CD14-positive monocyte (primary cell): ENCODE measurements at regions not wholly inside any gene's neighbourhood (a gene's known extent, or its start where the extent isn't known, plus 50 kb on each side); places are given as distances from the start of the nearest gene placed in this dataset.

Source experiments
- DNase-seq, 3 donors: peaks; one replicate each; pipeline ENCODE4 v3.0.0-alpha.2; 2011 to 2022
- H2AFZ ChIP-seq: 2 replicates; pipeline ENCODE4 v1.6.0; 2012; ENCODE audit warnings: mild to moderate bottlenecking, low read depth, low read length, inconsistent platforms; ENCODE audit not compliant: insufficient read depth, poor library complexity, severe bottlenecking
- H3K27ac ChIP-seq, 2 donors: 1 replicate in 1 of 2; 2 replicates in 1 of 2; pipeline ENCODE4 v1.5.1; 2012 to 2013; ENCODE audit warnings: low read length in 2 of 2, control low read depth in 1 of 2, inconsistent platforms in 1 of 2, low read depth in 1 of 2, mild to moderate bottlenecking in 1 of 2
- H3K27me3 ChIP-seq, 2 donors: one replicate each; pipeline versions ENCODE4 v1.6.0 to v1.6.1; 2011 to 2013; ENCODE audit warnings: low read length in 2 of 2; ENCODE audit not compliant: control insufficient read depth in 2 of 2, insufficient read depth in 2 of 2
- H3K36me3 ChIP-seq, 2 donors: replicated peaks in 1 of 2; 1 replicate in 1 of 2; 2 replicates in 1 of 2; pipeline versions ENCODE4 v1.5.1 to v1.6.1; 2012 to 2013; ENCODE audit warnings: low read length in 2 of 2, control low read depth in 1 of 2, inconsistent platforms in 1 of 2, mild to moderate bottlenecking in 1 of 2; ENCODE audit not compliant: insufficient read depth in 2 of 2, control insufficient read depth in 1 of 2
- H3K4me1 ChIP-seq, 2 donors: 1 replicate in 1 of 2; 2 replicates in 1 of 2; pipeline versions ENCODE4 v1.5.1 to v1.6.1; 2012 to 2013; ENCODE audit warnings: low read length in 2 of 2, control low read depth in 1 of 2, inconsistent platforms in 1 of 2, mild to moderate bottlenecking in 1 of 2, moderate library complexity in 1 of 2; ENCODE audit not compliant: insufficient read depth in 2 of 2, control insufficient read depth in 1 of 2
- H3K4me2 ChIP-seq: replicated peaks from 2 replicates; pipeline ENCODE3; 2012; ENCODE audit warnings: low read length, moderate library complexity, mild to moderate bottlenecking; ENCODE audit not compliant: poor library complexity, severe bottlenecking; ENCODE audit errors: extremely low read depth
- H3K4me3 ChIP-seq, 3 experiments: fragments of 200-600 bp in 1 of 3; sonication (generic) in 1 of 3; replicated peaks in 1 of 3; 1 replicate in 2 of 3; 2 replicates in 1 of 3; pipeline ENCODE4 v1.5.1; 2011 to 2013; ENCODE audit warnings: low read length in 3 of 3, mild to moderate bottlenecking in 3 of 3, control low read depth in 2 of 3, low read depth in 2 of 3, inconsistent platforms in 1 of 3, moderate library complexity in 1 of 3
- H3K79me2 ChIP-seq: 2 replicates; pipeline ENCODE4 v1.6.0; 2012; ENCODE audit warnings: mild to moderate bottlenecking, control low read depth, inconsistent platforms, low read length, moderate library complexity; ENCODE audit not compliant: insufficient read depth
- H3K9ac ChIP-seq: 2 replicates; pipeline ENCODE4 v1.6.0; 2017; ENCODE audit warnings: low read length, mild to moderate bottlenecking; ENCODE audit not compliant: insufficient read depth, poor library complexity, severe bottlenecking
- H3K9me3 ChIP-seq, 2 donors: replicated peaks in 1 of 2; 1 replicate in 1 of 2; 2 replicates in 1 of 2; pipeline versions ENCODE4 v1.5.1 to v1.6.1; 2012 to 2013; ENCODE audit warnings: low read length in 2 of 2, control low read depth in 1 of 2; ENCODE audit not compliant: control insufficient read depth in 1 of 2, insufficient read depth in 1 of 2
- H4K20me1 ChIP-seq: 2 replicates; pipeline ENCODE4 v1.6.0; 2012; ENCODE audit warnings: mild to moderate bottlenecking, low read length, control low read depth, moderate library complexity; ENCODE audit not compliant: insufficient read depth
- H3K27ac Mint-ChIP-seq, 7 donors: one replicate each; pipeline ENCODE4 v1.8.0; 2020; ENCODE audit warnings: mild to moderate bottlenecking in 7 of 7, mixed read lengths in 7 of 7, moderate library complexity in 6 of 7, inconsistent platforms in 2 of 7
- H3K27me3 Mint-ChIP-seq, 3 donors: one replicate each; pipeline ENCODE4 v1.8.0; 2021 to 2022; ENCODE audit warnings: low read depth in 3 of 3, mild to moderate bottlenecking in 3 of 3, mixed read lengths in 3 of 3, moderate library complexity in 3 of 3, inconsistent platforms in 1 of 3
- H3K36me3 Mint-ChIP-seq, 2 donors: one replicate each; pipeline ENCODE4 v1.8.0; 2020; ENCODE audit warnings: mixed read lengths in 2 of 2, inconsistent platforms in 1 of 2, mild to moderate bottlenecking in 1 of 2
- H3K4me1 Mint-ChIP-seq: one replicate; pipeline ENCODE4 v1.8.0; 2020; ENCODE audit warnings: mild to moderate bottlenecking, mixed read lengths
- H3K4me3 Mint-ChIP-seq, 2 donors: one replicate each; pipeline ENCODE4 v1.8.0; 2020; ENCODE audit warnings: mild to moderate bottlenecking in 2 of 2, mixed read lengths in 2 of 2, moderate library complexity in 1 of 2
- H3K9me3 Mint-ChIP-seq, 7 donors: one replicate each; pipeline ENCODE4 v1.8.0; 2020 to 2022; ENCODE audit warnings: mixed read lengths in 7 of 7, mild to moderate bottlenecking in 6 of 7, moderate library complexity in 6 of 7, inconsistent platforms in 2 of 7
- WGBS: methylation state at CpG from one replicate; pipeline ENCODE4 v1.1.5; 2013; ENCODE audit warnings: missing lambda C conversion rate; ENCODE audit not compliant: insufficient coverage; 5-methylcytosine and 5-hydroxymethylcytosine counted together
- intact Hi-C, 2 donors: fragments of 100-400 bp; cut with micrococcal nuclease; formaldehyde crosslinking; loops; one replicate each; pipeline versions ENCODE4 v1.15.0 to v1.15.1; 2023
- TF ChIP-seq, protein P1 (sequence below): fragments of 200-600 bp; IDR thresholded peaks from one replicate; pipeline ENCODE4 v1.8.0; 2022; ENCODE audit warnings: antibody characterized with exemption, mild to moderate bottlenecking

DNA sequence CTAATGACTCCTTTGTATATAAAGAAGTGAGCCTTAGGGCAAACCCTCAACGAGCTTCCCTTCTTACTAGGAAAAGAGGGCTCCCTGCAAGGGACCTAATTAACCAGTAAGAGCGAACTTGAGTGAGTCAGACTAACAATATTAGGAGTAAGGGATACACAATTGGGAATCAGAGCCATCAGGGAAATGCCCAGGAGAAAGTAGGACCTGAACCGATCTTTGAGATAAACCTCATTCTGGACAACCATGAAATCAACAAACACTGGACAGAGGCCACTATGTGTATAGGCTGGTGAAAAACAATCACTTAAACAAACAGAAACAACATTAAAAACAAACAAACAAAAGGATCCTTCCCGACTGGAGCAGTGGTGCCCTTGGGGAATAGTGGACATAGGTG is 120.8 kb downstream of the EDN1 start:
- H3K4me3 ChIP-seq, result no peak overlapping the region
- WGBS, result no CpG with 5 or more reads among the region's 4 CpGs
- H4K20me1 ChIP-seq, result no peaks in the 10 kb centered on the region
- H3K36me3 ChIP-seq, result no peaks in the 10 kb centered on the region
- Mint-ChIP-seq H3K4me3 (no peak overlapping the region), H3K36me3 (no peaks in the 10 kb centered on the region), H3K27ac (no peak overlapping the region), H3K4me1 (no peaks in the 10 kb centered on the region), H3K9me3 (peaks cover 0 to 2% (median 0%) of the 10 kb centered on the region in 7 donors), H3K27me3 (peaks cover 1 to 4% (median 4%) of the 10 kb centered on the region in 3 donors)
- H3K4me2 ChIP-seq, result no peak overlapping the region
- no peak overlapping the region for H2AFZ ChIP-seq
- no peak for DNase-seq
- TF ChIP-seq, protein P1, sequence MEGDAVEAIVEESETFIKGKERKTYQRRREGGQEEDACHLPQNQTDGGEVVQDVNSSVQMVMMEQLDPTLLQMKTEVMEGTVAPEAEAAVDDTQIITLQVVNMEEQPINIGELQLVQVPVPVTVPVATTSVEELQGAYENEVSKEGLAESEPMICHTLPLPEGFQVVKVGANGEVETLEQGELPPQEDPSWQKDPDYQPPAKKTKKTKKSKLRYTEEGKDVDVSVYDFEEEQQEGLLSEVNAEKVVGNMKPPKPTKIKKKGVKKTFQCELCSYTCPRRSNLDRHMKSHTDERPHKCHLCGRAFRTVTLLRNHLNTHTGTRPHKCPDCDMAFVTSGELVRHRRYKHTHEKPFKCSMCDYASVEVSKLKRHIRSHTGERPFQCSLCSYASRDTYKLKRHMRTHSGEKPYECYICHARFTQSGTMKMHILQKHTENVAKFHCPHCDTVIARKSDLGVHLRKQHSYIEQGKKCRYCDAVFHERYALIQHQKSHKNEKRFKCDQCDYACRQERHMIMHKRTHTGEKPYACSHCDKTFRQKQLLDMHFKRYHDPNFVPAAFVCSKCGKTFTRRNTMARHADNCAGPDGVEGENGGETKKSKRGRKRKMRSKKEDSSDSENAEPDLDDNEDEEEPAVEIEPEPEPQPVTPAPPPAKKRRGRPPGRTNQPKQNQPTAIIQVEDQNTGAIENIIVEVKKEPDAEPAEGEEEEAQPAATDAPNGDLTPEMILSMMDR, result no peak
- no peak overlapping the region for H3K9ac ChIP-seq
- no peaks in the 10 kb centered on the region for H3K4me1 ChIP-seq
- H3K9me3 ChIP-seq, result no peaks in the 10 kb centered on the region
- no peak overlapping the region for H3K27ac ChIP-seq
- H3K79me2 ChIP-seq, result no peaks in the 10 kb centered on the region
- intact Hi-C loops, result no loop called here
- H3K27me3 ChIP-seq, result no peaks in the 10 kb centered on the region

- Mint-ChIP-seq H3K27me3 (peaks cover 0 to 2% (median 1%) of the 10 kb centered on the region in 3 donors), H3K27ac (peak overlapping the region in 1 of 7 donors; percentile 28), H3K4me1 (no peaks in the 10 kb centered on the region), H3K4me3 (no peak overlapping the region), H3K9me3 (peaks cover 0 to 4% (median 0%) of the 10 kb centered on the region in 7 donors), H3K36me3 (no peaks in the 10 kb centered on the region)
- Histone ChIP-seq H3K27ac (no peak overlapping the region), H3K79me2 (no peaks in the 10 kb centered on the region), H3K9me3 (no peaks in the 10 kb centered on the region), H3K4me2 (no peak overlapping the region), H3K27me3 (no peaks in the 10 kb centered on the region), H3K36me3 (no peaks in the 10 kb centered on the region), H4K20me1 (no peaks in the 10 kb centered on the region), H2AFZ (no peak overlapping the region), H3K4me1 (no peaks in the 10 kb centered on the region), H3K9ac (no peak overlapping the region), H3K4me3 (no peak overlapping the region)
- WGBS, result 94% methylated on average over 3 of the region's 4 CpGs
- intact Hi-C loops, result no loop called here
- no peak for DNase-seq
- TF ChIP-seq, protein P1, result no peak
Observed at GRCh38 chr6:12414096-12414675, 124.0 kb downstream of the EDN1 start.
